ENCODE measurements at regions not wholly inside any gene's neighbourhood (a gene's known extent, or its start where the extent isn't known, plus 50 kb on each side); places are given as distances from the start of the nearest gene placed in this dataset.

- intact Hi-C loops (cut with DNase I) = loop anchor here in 1 of 2 donors (5.0 kb wide), 1 partner anchor 301 kb away; no protein-coding TSS in a partner anchor
- no peak overlapping the region for H3K4me3 ChIP-seq
- H3K27me3 ChIP-seq (ENCODE audit: insufficient read depth in 3 of 3, low read length in 2 of 3) = peaks cover 0 to 3% (median 0%) of the 10 kb centered on the region in 3 donors
- H3K9me3 ChIP-seq = no peaks in the 10 kb centered on the region
- DNase-seq (no peak), ATAC-seq (no peak)
- no peak for TF ChIP-seq CTCF (IDR thresholded peaks at IDR 0.05)
- H3K27ac ChIP-seq = no peak overlapping the region
- no peaks in the 10 kb centered on the region for H3K4me1 ChIP-seq
- 76 to 80% (median 77%) methylated on average over 4 of the region's 4 CpGs for WGBS, 3 donors
- H3K36me3 ChIP-seq (ENCODE audit: insufficient read depth in 1 of 2, low read depth in 1 of 2) = no peaks in the 10 kb centered on the region
Observed at GRCh38 chr3:102533784-102534183, 99.0 kb downstream of the ZPLD1 start.

DNA sequence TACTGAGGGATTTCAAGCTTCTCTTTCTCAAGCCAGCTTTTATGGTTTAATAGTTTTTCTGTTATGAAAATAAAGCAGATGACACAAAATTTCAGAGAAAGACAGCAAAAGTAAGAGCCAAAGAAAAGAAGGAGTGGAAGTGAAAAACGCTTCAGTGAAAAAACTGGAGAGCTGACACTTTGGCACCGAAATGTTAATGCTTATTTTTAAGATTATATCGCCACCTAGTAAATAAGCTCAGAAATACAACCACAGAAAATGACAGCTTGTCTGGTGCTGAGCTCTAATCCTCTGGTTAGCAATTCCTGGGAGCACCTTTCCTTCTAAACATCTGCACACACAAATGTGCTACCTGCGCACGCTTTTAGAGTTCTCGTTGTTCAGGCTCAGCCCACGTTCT is 101.6 kb downstream of the ZPLD1 start:
- Histone ChIP-seq H3K27ac (no peak overlapping the region), H3K9me3 (no peaks in the 10 kb centered on the region), H3K36me3 (ENCODE audit: insufficient read depth in 1 of 2, low read depth in 1 of 2) (no peaks in the 10 kb centered on the region), H3K4me1 (no peaks in the 10 kb centered on the region), H3K27me3 (ENCODE audit: insufficient read depth in 3 of 3, low read length in 2 of 3) (peaks cover 0 to 7% (median 0%) of the 10 kb centered on the region in 3 donors), H3K4me3 (no peak overlapping the region)
- DNase-seq (no peak), ATAC-seq (peak in 2 of 4 donors; percentile 40 to 75)
- intact Hi-C loops (cut with DNase I) = loop anchor here in 1 of 2 donors (1.0 kb wide), 1 partner anchor 307 kb away; no protein-coding TSS in a partner anchor
- peak; percentile 44 for TF ChIP-seq CTCF (IDR thresholded peaks at IDR 0.05)
- 21 to 30% (median 22%) methylated on average over 7 of the region's 7 CpGs for WGBS, 3 donors

DNA sequence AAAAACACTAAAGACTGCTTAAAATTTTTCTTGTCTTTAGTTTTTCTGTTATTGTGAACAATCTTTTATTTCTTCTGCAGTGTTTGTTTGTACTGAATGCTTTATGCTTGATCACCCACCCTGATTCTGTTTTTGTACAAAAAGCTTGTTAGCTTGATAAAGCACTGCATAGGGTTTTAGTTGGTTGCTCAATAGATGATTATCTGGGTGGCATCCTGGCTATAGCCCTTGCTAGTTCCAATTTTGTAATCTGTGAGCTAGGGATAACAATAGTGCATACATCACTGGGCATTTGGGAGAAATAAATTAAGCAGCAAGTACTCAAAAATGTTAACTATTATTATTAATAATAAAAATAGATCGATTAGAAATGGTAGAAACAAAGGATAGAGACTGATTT is 102.3 kb downstream of the ZPLD1 start:
- no peak overlapping the region for H3K27ac ChIP-seq
- DNase-seq (no peak), ATAC-seq (no peak)
- H3K27me3 ChIP-seq (ENCODE audit: insufficient read depth in 3 of 3, low read length in 2 of 3) = peaks cover 0 to 7% (median 0%) of the 10 kb centered on the region in 3 donors
- intact Hi-C loops (cut with DNase I) = no loop called here
- no peak overlapping the region for H3K4me3 ChIP-seq
- TF ChIP-seq CTCF (IDR thresholded peaks at IDR 0.05) = no peak
- no peaks in the 10 kb centered on the region for H3K9me3 ChIP-seq
- H3K4me1 ChIP-seq = no peaks in the 10 kb centered on the region
- WGBS, 3 donors = 62 to 64% (median 64%) methylated on average over 1 of the region's 1 CpG
- H3K36me3 ChIP-seq (ENCODE audit: insufficient read depth in 1 of 2, low read depth in 1 of 2) = no peaks in the 10 kb centered on the region

DNA sequence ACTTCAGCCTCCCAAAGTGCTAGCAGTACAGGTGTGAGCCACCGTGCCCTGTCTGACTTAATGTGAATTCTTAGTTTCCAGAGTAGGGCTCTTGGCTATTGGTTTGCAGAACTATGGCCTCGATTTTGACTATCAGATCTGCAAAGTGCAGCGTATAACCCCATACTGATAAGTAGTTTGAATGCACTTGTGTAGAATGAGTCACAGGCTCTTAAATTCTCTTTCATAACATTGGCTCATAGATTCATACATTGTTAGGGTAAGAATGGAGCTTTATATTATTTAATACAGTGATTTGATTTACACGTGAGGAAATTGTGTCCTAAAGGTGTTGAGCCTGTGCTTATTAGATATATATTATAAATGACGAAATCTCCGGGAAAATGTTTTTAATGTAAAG is 109.9 kb downstream of the ZPLD1 start:
- intact Hi-C loops (cut with DNase I) = loop anchor here in 1 of 2 donors (5.0 kb wide), 1 partner anchor 737 kb away; no protein-coding TSS in a partner anchor
- 89 to 90% (median 89%) methylated on average over 6 of the region's 6 CpGs for WGBS, 3 donors

More for the DNA sequence above, 109.9 kb downstream of the ZPLD1 start:
- H3K4me3 ChIP-seq = no peak overlapping the region
- ATAC-seq = no peak
- no peaks in the 10 kb centered on the region for H3K4me1 ChIP-seq
- H3K27ac ChIP-seq = no peak overlapping the region
- DNase-seq = no peak
- no peaks in the 10 kb centered on the region for H3K36me3 ChIP-seq (ENCODE audit: insufficient read depth in 1 of 2, low read depth in 1 of 2)
- H3K27me3 ChIP-seq (ENCODE audit: insufficient read depth in 3 of 3, low read length in 2 of 3) = peaks cover 0 to 4% (median 0%) of the 10 kb centered on the region in 3 donors
- no peak for TF ChIP-seq CTCF (IDR thresholded peaks at IDR 0.05)
- H3K9me3 ChIP-seq = no peaks in the 10 kb centered on the region

Data from psoas muscle (tissue), 7 donors.